WTC11 (cell line): ENCODE measurements at regions not wholly inside any gene's neighbourhood (a gene's known extent, or its start where the extent isn't known, plus 50 kb on each side); places are given as distances from the start of the nearest gene placed in this dataset.

Experiments used
- CREB1 ChIP-seq: sonication (generic); formaldehyde crosslinking; IDR thresholded peaks from 2 replicates; pipeline ENCODE4 v1.8.0; 2023; ENCODE audit warnings: mild to moderate bottlenecking, missing genetic modification reagents
- CTCF ChIP-seq: fragments of 200-600 bp; IDR thresholded peaks from 2 replicates; pipeline ENCODE4 v1.8.0; 2022; ENCODE audit warnings: antibody characterized with exemption
- ESRRA ChIP-seq: sonication (generic); formaldehyde crosslinking; IDR thresholded peaks from 2 replicates; pipeline ENCODE4 v1.8.1; 2022; ENCODE audit warnings: mild to moderate bottlenecking, missing genetic modification reagents, borderline replicate concordance
- JUN ChIP-seq: sonication (generic); formaldehyde crosslinking; IDR thresholded peaks from 2 replicates; pipeline ENCODE4 v1.8.0; 2023; ENCODE audit warnings: mild to moderate bottlenecking, missing genetic modification reagents
- NR2C2 ChIP-seq: sonication (generic); formaldehyde crosslinking; IDR thresholded peaks from 2 replicates; pipeline ENCODE4 v1.8.0; 2022; ENCODE audit warnings: mild to moderate bottlenecking, missing genetic modification reagents
- PREB ChIP-seq: sonication (generic); formaldehyde crosslinking; IDR thresholded peaks from 2 replicates; pipeline ENCODE4 v1.8.1; 2022; ENCODE audit warnings: mild to moderate bottlenecking, missing genetic modification reagents, moderate library complexity, borderline replicate concordance
- USF1 ChIP-seq: sonication (generic); formaldehyde crosslinking; IDR thresholded peaks from 2 replicates; pipeline ENCODE4 v1.8.0; 2022; ENCODE audit warnings: mild to moderate bottlenecking, missing genetic modification reagents
- ZNF423 ChIP-seq: fragments of 250-450 bp; sonication (Bioruptor Pico); IDR thresholded peaks from 2 replicates; pipeline ENCODE4 v2.1.2; 2022; ENCODE audit warnings: mild to moderate bottlenecking, moderate library complexity
- TF ChIP-seq, protein P1 (sequence below): sonication (generic); formaldehyde crosslinking; IDR thresholded peaks from 2 replicates; pipeline ENCODE4 v1.8.0; 2022; ENCODE audit warnings: mild to moderate bottlenecking, missing genetic modification reagents
- TF ChIP-seq, protein P2 (sequence below): sonication (generic); formaldehyde crosslinking; IDR thresholded peaks from 2 replicates; pipeline ENCODE4 v1.8.1; 2022; ENCODE audit warnings: low read depth, missing genetic modification reagents, borderline replicate concordance

DNA sequence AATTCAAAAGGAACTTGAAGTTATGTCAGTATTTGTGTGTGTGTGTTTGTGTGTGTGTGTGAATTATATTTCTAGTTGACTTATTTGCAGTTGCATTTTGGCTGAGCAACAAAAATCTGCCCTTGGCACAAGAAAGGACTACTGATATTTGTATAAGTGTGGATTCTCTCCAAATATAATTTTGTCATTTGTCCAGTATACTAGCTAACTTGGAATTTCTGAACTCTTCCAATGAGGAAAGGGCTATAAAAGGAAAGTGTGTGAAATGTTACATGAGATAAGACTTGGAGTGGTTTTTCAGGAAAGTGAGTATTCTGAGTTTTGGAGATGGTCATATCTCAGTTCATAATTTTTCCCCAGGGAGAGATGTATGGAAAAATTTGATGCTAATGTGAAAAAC lies 1384.1 kb upstream of the B3GALT2 start:
- no peak for TF ChIP-seq ZNF423 (CRISPR knock-in tag)
- no peak for TF ChIP-seq ESRRA (CRISPR knock-in tag)
- TF ChIP-seq CTCF = no peak
- TF ChIP-seq CREB1 = no peak
- TF ChIP-seq, protein P1, sequence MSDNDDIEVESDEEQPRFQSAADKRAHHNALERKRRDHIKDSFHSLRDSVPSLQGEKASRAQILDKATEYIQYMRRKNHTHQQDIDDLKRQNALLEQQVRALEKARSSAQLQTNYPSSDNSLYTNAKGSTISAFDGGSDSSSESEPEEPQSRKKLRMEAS (CRISPR knock-in tag) = no peak
- TF ChIP-seq NR2C2 (CRISPR knock-in tag) = no peak
- no peak for TF ChIP-seq JUN (CRISPR knock-in tag)
- TF ChIP-seq, protein P2, sequence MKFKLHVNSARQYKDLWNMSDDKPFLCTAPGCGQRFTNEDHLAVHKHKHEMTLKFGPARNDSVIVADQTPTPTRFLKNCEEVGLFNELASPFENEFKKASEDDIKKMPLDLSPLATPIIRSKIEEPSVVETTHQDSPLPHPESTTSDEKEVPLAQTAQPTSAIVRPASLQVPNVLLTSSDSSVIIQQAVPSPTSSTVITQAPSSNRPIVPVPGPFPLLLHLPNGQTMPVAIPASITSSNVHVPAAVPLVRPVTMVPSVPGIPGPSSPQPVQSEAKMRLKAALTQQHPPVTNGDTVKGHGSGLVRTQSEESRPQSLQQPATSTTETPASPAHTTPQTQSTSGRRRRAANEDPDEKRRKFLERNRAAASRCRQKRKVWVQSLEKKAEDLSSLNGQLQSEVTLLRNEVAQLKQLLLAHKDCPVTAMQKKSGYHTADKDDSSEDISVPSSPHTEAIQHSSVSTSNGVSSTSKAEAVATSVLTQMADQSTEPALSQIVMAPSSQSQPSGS = no peak
- TF ChIP-seq PREB (CRISPR knock-in tag) = no peak
- no peak for TF ChIP-seq USF1
